ENCODE measurements at regions not wholly inside any gene's neighbourhood (a gene's known extent, or its start where the extent isn't known, plus 50 kb on each side); places are given as distances from the start of the nearest gene placed in this dataset.

- no peak for DNase-seq (ENCODE audit: low spot score)
- no peak for TF ChIP-seq CTCF (IDR thresholded peaks at IDR 0.05; ENCODE audit: extremely low read depth, missing control alignments)
These were observed 342.3 kb downstream of the HNRNPD start for GRCh38 chr4:82031376-82031927.

- DNase-seq (ENCODE audit: low spot score) = no peak
- TF ChIP-seq CTCF (IDR thresholded peaks at IDR 0.05; ENCODE audit: extremely low read depth, missing control alignments) = no peak
These were observed 356.1 kb downstream of the HNRNPD start for GRCh38 chr4:82017680-82018079.

- DNase-seq (ENCODE audit: low spot score) = no peak
- no peak for TF ChIP-seq CTCF (IDR thresholded peaks at IDR 0.05; ENCODE audit: extremely low read depth, missing control alignments)
These were observed 368.6 kb downstream of the HNRNPD start for GRCh38 chr4:82005158-82005557.

GRCh38 chr4:81997313-81997712 lies 376.5 kb downstream of the HNRNPD start:
- TF ChIP-seq CTCF (IDR thresholded peaks at IDR 0.05; ENCODE audit: extremely low read depth, missing control alignments) = no peak
- DNase-seq (ENCODE audit: low spot score) = no peak

- no peak for TF ChIP-seq CTCF (IDR thresholded peaks at IDR 0.05; ENCODE audit: extremely low read depth, missing control alignments)
- DNase-seq (ENCODE audit: low spot score) = no peak
These were observed 382.9 kb downstream of the HNRNPD start for GRCh38 chr4:81990898-81991297.

- no peak for DNase-seq (ENCODE audit: low spot score)
- no peak for TF ChIP-seq CTCF (IDR thresholded peaks at IDR 0.05; ENCODE audit: extremely low read depth, missing control alignments)
These were observed 383.6 kb downstream of the HNRNPD start for GRCh38 chr4:81990211-81990610.

- no peak for TF ChIP-seq CTCF (IDR thresholded peaks at IDR 0.05; ENCODE audit: extremely low read depth, missing control alignments)
- no peak for DNase-seq (ENCODE audit: low spot score)
These were observed 384.6 kb downstream of the HNRNPD start for GRCh38 chr4:81989202-81989601.
